ENCODE measurements at regions not wholly inside any gene's neighbourhood (a gene's known extent, or its start where the extent isn't known, plus 50 kb on each side); places are given as distances from the start of the nearest gene placed in this dataset.

DNA sequence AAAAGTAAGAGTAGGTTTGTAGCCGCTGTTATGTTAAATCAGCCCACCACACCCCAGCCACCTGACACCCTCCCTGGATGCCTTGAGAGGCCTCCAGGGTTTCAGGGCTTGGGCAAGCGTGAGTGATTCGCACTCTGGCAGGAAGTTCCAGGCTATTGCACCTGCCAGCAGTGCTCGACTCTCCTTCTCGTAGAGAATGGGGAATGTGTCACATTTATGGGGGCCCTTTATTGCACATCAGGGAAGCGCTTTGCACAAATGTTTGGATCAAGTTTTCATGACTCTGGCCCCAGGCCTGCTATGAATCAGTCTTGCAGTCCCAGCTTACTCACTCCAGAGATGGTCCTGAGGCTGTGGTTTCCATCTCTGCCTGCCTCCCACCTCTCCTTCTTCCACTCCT is 66.1 kb upstream of the ADRA1B start:
- TF ChIP-seq, protein P1, sequence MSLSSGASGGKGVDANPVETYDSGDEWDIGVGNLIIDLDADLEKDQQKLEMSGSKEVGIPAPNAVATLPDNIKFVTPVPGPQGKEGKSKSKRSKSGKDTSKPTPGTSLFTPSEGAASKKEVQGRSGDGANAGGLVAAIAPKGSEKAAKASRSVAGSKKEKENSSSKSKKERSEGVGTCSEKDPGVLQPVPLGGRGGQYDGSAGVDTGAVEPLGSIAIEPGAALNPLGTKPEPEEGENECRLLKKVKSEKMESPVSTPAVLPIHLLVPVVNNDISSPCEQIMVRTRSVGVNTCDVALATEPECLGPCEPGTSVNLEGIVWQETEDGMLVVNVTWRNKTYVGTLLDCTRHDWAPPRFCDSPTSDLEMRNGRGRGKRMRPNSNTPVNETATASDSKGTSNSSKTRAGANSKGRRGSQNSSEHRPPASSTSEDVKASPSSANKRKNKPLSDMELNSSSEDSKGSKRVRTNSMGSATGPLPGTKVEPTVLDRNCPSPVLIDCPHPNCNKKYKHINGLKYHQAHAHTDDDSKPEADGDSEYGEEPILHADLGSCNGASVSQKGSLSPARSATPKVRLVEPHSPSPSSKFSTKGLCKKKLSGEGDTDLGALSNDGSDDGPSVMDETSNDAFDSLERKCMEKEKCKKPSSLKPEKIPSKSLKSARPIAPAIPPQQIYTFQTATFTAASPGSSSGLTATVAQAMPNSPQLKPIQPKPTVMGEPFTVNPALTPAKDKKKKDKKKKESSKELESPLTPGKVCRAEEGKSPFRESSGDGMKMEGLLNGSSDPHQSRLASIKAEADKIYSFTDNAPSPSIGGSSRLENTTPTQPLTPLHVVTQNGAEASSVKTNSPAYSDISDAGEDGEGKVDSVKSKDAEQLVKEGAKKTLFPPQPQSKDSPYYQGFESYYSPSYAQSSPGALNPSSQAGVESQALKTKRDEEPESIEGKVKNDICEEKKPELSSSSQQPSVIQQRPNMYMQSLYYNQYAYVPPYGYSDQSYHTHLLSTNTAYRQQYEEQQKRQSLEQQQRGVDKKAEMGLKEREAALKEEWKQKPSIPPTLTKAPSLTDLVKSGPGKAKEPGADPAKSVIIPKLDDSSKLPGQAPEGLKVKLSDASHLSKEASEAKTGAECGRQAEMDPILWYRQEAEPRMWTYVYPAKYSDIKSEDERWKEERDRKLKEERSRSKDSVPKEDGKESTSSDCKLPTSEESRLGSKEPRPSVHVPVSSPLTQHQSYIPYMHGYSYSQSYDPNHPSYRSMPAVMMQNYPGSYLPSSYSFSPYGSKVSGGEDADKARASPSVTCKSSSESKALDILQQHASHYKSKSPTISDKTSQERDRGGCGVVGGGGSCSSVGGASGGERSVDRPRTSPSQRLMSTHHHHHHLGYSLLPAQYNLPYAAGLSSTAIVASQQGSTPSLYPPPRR (CRISPR knock-in tag; IDR thresholded peaks at IDR 0.05; ENCODE audit: borderline replicate concordance) = no peak
- TF ChIP-seq XRCC3 (IDR thresholded peaks at IDR 0.05) = no peak
- no peak for TF ChIP-seq RHOXF2B (CRISPR knock-in tag; conservative IDR thresholded peaks at IDR 0.05)
- TF ChIP-seq CREB3 (tag; conservative IDR thresholded peaks at IDR 0.05; ENCODE audit: low read depth) = no peak
- TF ChIP-seq TSC22D4 (tag; IDR thresholded peaks at IDR 0.05) = no peak
- no peak for TF ChIP-seq EWSR1 (IDR thresholded peaks at IDR 0.05; ENCODE audit: borderline replicate concordance, low read depth, partially characterized antibody)
- TF ChIP-seq KDM2B (CRISPR knock-in tag; IDR thresholded peaks at IDR 0.05) = no peak
- FAIRE-seq = no peak
- ChIA-PET CTCF (ENCODE audit: low intra/inter-chr PET ratio) (no interaction called here), POLR2A (interaction anchor here (0.6 kb wide), 1 partner anchor 89 kb away, joined by 3 read pairs; no protein-coding TSS in a partner anchor)
- Histone ChIP-seq H3K4me2 (ENCODE audit: insufficient read depth, low read length) (no peak overlapping the region), H3K4me3 (no peak overlapping the region), H2AFZ (ENCODE audit: low read depth, low read length) (no peak overlapping the region), H3K36me3 (ENCODE audit: control insufficient read depth, insufficient read depth, low read length) (no peaks in the 10 kb centered on the region), H4K20me1 (replicated peaks; ENCODE audit: control insufficient read depth, insufficient read depth, low read length) (no peaks in the 10 kb centered on the region; the same call in 1 of the 2 replicates), H3K79me2 (ENCODE audit: control insufficient read depth, insufficient read depth, low read length) (no peaks in the 10 kb centered on the region), H3K9me1 (ENCODE audit: control insufficient read depth, insufficient read depth, low read length) (no peaks in the 10 kb centered on the region), H3K27ac (ENCODE audit: extremely low read depth, low read depth, low read length) (no peak overlapping the region), H3K9ac (ENCODE audit: insufficient read depth in 1 of 2, low read depth in 2 of 2, low read length in 2 of 2) (no peak overlapping the region), H3K4me1 (replicated peaks in 1 of 2; ENCODE audit: control insufficient read depth in 2 of 2, insufficient read depth in 2 of 2, low read length in 2 of 2) (no peaks in the 10 kb centered on the region), H3K9me3 (replicated peaks; ENCODE audit: control insufficient read depth, insufficient read depth, low read depth, low read length) (no peaks in the 10 kb centered on the region), H3K27me3 (ENCODE audit: control insufficient read depth in 2 of 2, insufficient read depth in 2 of 2, low read length in 2 of 2) (peaks cover 0 to 5% of the 10 kb centered on the region in 2 experiments; a peak in 1 of 5 replicates)
- in situ Hi-C loops (cut with MboI) (no loop called here), intact Hi-C loops (cut with micrococcal nuclease) (no loop called here)
- no peak for DNase-seq (ENCODE audit: extremely low read depth in 1 of 4, low spot score in 3 of 4)
- 0% methylated on average over 6 of the region's 6 CpGs for WGBS (ENCODE audit: insufficient coverage, low coverage, missing lambda C conversion rate)
- no peak for ATAC-seq
- no TSS peak for BruUV-seq (replicated peaks)
